ENCODE measurements at regions not wholly inside any gene's neighbourhood (a gene's known extent, or its start where the extent isn't known, plus 50 kb on each side); places are given as distances from the start of the nearest gene placed in this dataset.
"Not testable (repeated sequence)": the region's sequence is repeated elsewhere in the genome, so short reads cannot be mapped to it uniquely, and the experiment has no call there.

DNA sequence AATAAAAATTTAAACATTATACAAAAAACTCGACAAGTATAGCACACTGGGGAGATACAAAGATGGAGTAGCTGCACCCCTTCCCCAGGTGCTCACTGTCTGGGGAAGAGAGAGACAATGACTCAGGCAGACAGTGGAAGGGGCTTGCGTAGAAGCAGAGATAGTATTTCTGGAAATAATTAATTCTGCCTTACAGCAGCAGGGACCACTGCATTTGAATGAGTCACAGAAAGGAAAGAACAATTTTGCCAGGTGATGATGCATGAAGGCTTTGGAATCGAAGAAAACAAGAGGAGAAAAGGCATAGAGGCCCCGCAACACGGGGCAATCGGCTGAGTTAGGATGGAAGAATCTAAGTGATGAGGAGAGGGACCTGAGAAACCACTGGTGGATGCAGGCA lies 447.4 kb downstream of the EFNB2 start:
- no peak overlapping the region for H3K4me3 ChIP-seq (ENCODE audit: low read depth in 1 of 2, low read length in 1 of 2)
- no peaks in the 10 kb centered on the region for H3K4me1 ChIP-seq (ENCODE audit: control insufficient read depth in 1 of 2, insufficient read depth in 1 of 2, low read depth in 1 of 2, low read length in 1 of 2)
- no peaks in the 10 kb centered on the region for H3K27me3 ChIP-seq
- H3K36me3 ChIP-seq: no peaks in the 10 kb centered on the region
- TF ChIP-seq, protein P1, sequence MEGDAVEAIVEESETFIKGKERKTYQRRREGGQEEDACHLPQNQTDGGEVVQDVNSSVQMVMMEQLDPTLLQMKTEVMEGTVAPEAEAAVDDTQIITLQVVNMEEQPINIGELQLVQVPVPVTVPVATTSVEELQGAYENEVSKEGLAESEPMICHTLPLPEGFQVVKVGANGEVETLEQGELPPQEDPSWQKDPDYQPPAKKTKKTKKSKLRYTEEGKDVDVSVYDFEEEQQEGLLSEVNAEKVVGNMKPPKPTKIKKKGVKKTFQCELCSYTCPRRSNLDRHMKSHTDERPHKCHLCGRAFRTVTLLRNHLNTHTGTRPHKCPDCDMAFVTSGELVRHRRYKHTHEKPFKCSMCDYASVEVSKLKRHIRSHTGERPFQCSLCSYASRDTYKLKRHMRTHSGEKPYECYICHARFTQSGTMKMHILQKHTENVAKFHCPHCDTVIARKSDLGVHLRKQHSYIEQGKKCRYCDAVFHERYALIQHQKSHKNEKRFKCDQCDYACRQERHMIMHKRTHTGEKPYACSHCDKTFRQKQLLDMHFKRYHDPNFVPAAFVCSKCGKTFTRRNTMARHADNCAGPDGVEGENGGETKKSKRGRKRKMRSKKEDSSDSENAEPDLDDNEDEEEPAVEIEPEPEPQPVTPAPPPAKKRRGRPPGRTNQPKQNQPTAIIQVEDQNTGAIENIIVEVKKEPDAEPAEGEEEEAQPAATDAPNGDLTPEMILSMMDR (IDR thresholded peaks at IDR 0.05): no peak
- no peak overlapping the region for H3K27ac ChIP-seq
- H3K9me3 ChIP-seq: no peaks in the 10 kb centered on the region

DNA sequence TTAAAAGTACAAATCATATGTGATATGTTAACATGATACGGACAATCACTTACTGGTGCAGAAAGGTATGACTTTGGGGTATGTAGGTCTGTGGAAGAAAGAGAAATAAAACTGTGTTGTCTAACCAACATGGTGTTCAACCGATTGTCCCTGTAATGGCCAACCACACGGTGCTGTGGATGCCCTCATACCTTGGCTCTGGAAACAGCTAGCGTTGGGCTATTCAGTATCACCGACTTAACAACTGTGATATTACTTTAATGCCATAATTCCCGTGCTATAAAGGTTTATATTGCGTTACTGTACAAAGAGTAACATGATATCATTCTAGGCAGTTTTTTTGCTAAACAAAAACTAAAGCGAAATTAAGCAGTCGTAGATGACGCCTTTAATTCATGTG lies 448.3 kb downstream of the EFNB2 start:
- TF ChIP-seq, protein P1 (IDR thresholded peaks at IDR 0.05): no peak
- Histone ChIP-seq H3K27ac (no peak overlapping the region), H3K4me1 (ENCODE audit: control insufficient read depth in 1 of 2, insufficient read depth in 1 of 2, low read depth in 1 of 2, low read length in 1 of 2) (no peaks in the 10 kb centered on the region), H3K4me3 (ENCODE audit: low read depth in 1 of 2, low read length in 1 of 2) (no peak overlapping the region), H3K36me3 (no peaks in the 10 kb centered on the region), H3K9me3 (no peaks in the 10 kb centered on the region), H3K27me3 (no peaks in the 10 kb centered on the region)

DNA sequence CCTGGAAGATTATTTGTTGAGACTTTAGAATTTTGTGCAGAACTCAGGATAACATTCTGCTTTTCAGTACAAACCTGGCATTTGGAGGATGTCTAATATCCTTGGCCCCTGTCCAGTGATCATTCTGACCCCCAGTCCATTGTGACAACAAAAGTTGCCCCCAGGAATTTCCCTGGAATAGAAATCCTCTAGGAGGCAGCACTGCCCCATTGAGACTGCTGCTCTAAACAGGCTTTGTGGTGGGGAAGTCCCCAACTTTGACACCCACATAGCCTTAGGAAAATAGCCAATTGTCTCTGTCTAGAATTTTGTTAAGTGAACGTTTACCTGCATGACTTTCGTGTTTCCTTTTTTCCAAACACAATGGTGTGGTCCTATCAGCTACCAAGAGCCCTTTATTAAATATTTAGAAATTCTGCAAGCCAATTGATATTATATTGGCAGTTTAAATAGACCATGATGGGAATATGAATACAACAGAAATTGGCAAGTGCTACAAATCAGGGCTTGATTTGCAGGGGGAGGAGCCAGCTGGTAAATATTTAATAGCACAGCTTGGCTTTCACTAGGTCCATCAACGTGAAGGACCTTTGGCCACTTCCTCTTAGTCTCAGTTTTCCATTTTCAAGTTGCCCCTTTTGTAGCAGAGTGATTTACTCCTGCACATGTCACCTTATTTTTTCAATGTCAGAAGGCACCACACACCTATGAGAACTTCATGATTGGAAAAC lies 451.7 kb downstream of the EFNB2 start:
- H3K9me3 ChIP-seq: no peaks in the 10 kb centered on the region
- no peaks in the 10 kb centered on the region for H3K27me3 ChIP-seq
- no peak overlapping the region for H3K4me3 ChIP-seq (ENCODE audit: low read depth in 1 of 2, low read length in 1 of 2)
- no peaks in the 10 kb centered on the region for H3K4me1 ChIP-seq (ENCODE audit: control insufficient read depth in 1 of 2, insufficient read depth in 1 of 2, low read depth in 1 of 2, low read length in 1 of 2)
- TF ChIP-seq, protein P1 (IDR thresholded peaks at IDR 0.05): no peak
- H3K27ac ChIP-seq: no peak overlapping the region
- H3K36me3 ChIP-seq: no peaks in the 10 kb centered on the region

DNA sequence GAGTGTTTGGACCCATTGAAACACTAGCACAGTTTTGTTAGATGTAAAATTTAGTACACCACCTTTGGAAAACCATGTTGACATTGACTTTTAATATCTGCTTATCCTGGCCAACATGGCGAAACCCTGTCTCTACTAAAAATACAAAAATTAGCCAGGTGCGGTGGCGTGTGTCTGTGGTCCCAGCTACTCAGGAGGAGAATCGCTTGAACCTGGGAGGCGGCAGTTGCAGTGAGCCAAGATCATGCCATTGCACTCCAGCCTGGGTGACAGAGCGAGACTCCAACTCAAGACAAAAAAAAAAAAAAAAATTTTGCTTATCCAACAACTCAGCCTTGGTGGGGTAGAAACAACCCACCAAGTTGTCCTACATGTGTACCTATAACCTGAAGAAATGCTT lies 454.2 kb downstream of the EFNB2 start:
- not testable (repeated sequence) for H3K36me3 ChIP-seq; H3K9me3 ChIP-seq; H3K4me3 ChIP-seq (ENCODE audit: low read depth in 1 of 2, low read length in 1 of 2); H3K27me3 ChIP-seq; H3K27ac ChIP-seq; H3K4me1 ChIP-seq (ENCODE audit: control insufficient read depth in 1 of 2, insufficient read depth in 1 of 2, low read depth in 1 of 2, low read length in 1 of 2)

DNA sequence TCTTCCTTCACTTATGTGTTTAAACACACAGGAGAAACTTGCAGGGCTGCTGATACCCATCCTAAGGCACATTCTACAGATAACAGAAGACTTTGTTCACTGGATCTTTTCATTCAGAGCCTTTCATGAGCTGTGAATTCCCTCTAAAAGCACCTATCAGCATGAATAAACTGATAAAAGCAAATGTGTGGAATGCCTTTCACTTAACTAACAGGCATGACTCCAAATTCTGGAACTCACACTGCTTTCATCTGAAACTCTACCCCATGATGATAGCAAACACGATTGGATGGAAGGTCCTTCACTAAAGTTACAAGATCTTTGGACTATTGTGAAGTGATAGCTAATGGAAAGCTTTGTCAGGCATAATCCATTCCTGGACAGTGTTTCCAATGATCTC lies 457.3 kb downstream of the EFNB2 start:
- no peak overlapping the region for H3K4me3 ChIP-seq (ENCODE audit: low read depth in 1 of 2, low read length in 1 of 2)
- no peak overlapping the region for H3K27ac ChIP-seq
- no peaks in the 10 kb centered on the region for H3K4me1 ChIP-seq (ENCODE audit: control insufficient read depth in 1 of 2, insufficient read depth in 1 of 2, low read depth in 1 of 2, low read length in 1 of 2)
- TF ChIP-seq, protein P1 (IDR thresholded peaks at IDR 0.05): no peak
- H3K27me3 ChIP-seq: no peaks in the 10 kb centered on the region
- no peaks in the 10 kb centered on the region for H3K36me3 ChIP-seq
- H3K9me3 ChIP-seq: no peaks in the 10 kb centered on the region

DNA sequence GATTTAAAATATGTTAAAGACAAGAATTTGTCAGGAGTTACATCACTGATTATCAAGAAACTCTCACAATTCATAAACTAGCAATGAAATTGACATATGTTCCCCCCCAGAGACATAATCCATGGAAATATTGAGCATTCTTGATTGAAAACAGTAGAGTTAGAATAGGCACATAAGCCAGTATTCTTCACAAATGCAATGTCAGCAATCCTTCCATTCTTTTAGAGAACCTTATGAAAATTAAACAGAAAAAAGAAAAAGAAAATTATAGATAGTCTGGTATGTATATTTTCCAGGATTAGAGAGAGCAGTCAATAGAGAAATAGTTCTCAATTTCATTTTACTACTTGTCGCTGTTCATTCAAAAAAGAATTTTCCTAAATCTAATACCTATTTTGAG lies 458.4 kb downstream of the EFNB2 start:
- Histone ChIP-seq H3K9me3 (no peaks in the 10 kb centered on the region), H3K36me3 (no peaks in the 10 kb centered on the region), H3K4me1 (ENCODE audit: control insufficient read depth in 1 of 2, insufficient read depth in 1 of 2, low read depth in 1 of 2, low read length in 1 of 2) (no peaks in the 10 kb centered on the region), H3K27ac (no peak overlapping the region), H3K4me3 (ENCODE audit: low read depth in 1 of 2, low read length in 1 of 2) (no peak overlapping the region), H3K27me3 (no peaks in the 10 kb centered on the region)
- TF ChIP-seq, protein P1 (IDR thresholded peaks at IDR 0.05): no peak

All from neutrophil (primary cell).